A549 (cell line): ENCODE measurements at regions not wholly inside any gene's neighbourhood (a gene's known extent, or its start where the extent isn't known, plus 50 kb on each side); places are given as distances from the start of the nearest gene placed in this dataset.

Experiments
- CEBPB ChIP-seq, 2 experiments: fragments of >200 bp in 1 of 2; sonication (Bioruptor Twin) in 1 of 2; formaldehyde crosslinking in 1 of 2; IDR thresholded peaks; 2 replicates each; pipeline ENCODE4 v1.6.1; 2012 to 2016
- CTCF ChIP-seq: fragments of >200 bp; sonication (Bioruptor Twin); formaldehyde crosslinking; IDR thresholded peaks from 3 replicates; pipeline ENCODE4 v1.5.1; 2016
- EP300 ChIP-seq, 2 experiments: fragments of >200 bp; sonication (Bioruptor Twin); formaldehyde crosslinking; IDR thresholded peaks; 2 replicates in 1 of 2; 3 replicates in 1 of 2; pipeline ENCODE4 v1.6.1; 2016 to 2017
- JUN ChIP-seq, 2 experiments: fragments of >200 bp; sonication (Bioruptor Twin); formaldehyde crosslinking; IDR thresholded peaks; 2 replicates in 1 of 2; 3 replicates in 1 of 2; pipeline ENCODE4 v1.6.1; 2016 to 2017
- MAZ ChIP-seq: fragments of 150-350 bp; IDR thresholded peaks from 2 replicates; pipeline ENCODE4 v1.6.1; 2014; ENCODE audit warnings: antibody characterized with exemption, low read depth, low read length, borderline replicate concordance
- POLR2A ChIP-seq: IDR thresholded peaks from 2 replicates; pipeline ENCODE4 v1.6.1; 2012; ENCODE audit warnings: mild to moderate bottlenecking, low read length
- REST ChIP-seq: fragments of 200-600 bp; sonication (generic); IDR thresholded peaks from 2 replicates; pipeline ENCODE4 v1.6.1; 2016; ENCODE audit warnings: antibody characterized with exemption, mild to moderate bottlenecking, moderate library complexity
- USF2 ChIP-seq: fragments of 450-650 bp; IDR thresholded peaks from 2 replicates; pipeline ENCODE4 v1.6.1; 2014; ENCODE audit warnings: antibody characterized with exemption

GRCh38 chr6:14716499-14717146 is 529.2 kb upstream of the JARID2 start:
- TF ChIP-seq MAZ = no peak
- no peak for TF ChIP-seq CTCF
- TF ChIP-seq EP300 (IDR thresholded peaks at IDR 0.05) = no peak
- TF ChIP-seq CEBPB (IDR thresholded peaks at IDR 0.05) = no peak
- no peak for TF ChIP-seq POLR2A
- no peak for TF ChIP-seq JUN (IDR thresholded peaks at IDR 0.05)
- TF ChIP-seq REST = no peak
- TF ChIP-seq USF2 = no peak
